GM23338 (cell line): ENCODE measurements at regions not wholly inside any gene's neighbourhood (a gene's known extent, or its start where the extent isn't known, plus 50 kb on each side); places are given as distances from the start of the nearest gene placed in this dataset.

ENCODE experiments used
- ATAC-seq: fragments of 200-7000 bp; cut with Tn5 transposase; 3 replicates; pipeline ENCODE4 v1.9.1; 2020
- DNase-seq: peaks from one replicate; pipeline ENCODE4 v3.0.0-alpha.2; 2015; ENCODE audit warnings: low spot score
- H2AFZ ChIP-seq: fragments of 200-600 bp; sonication (generic); 2 replicates; pipeline ENCODE4 v1.8.0; 2016; ENCODE audit warnings: antibody characterized with exemption, mild to moderate bottlenecking, moderate library complexity
- H3F3A ChIP-seq: fragments of 200-600 bp; sonication (generic); replicated peaks from 2 replicates; pipeline ENCODE4 v1.8.0; 2017; ENCODE audit warnings: antibody characterized with exemption, mixed run types, low read depth
- H3K27ac ChIP-seq: fragments of 200-600 bp; sonication (generic); 2 replicates; pipeline ENCODE4 v1.6.1; 2016; ENCODE audit warnings: low read depth
- H3K27me3 ChIP-seq: fragments of 200-600 bp; sonication (generic); 2 replicates; pipeline ENCODE4 v1.8.0; 2016; ENCODE audit warnings: mild to moderate bottlenecking, mixed run types, moderate library complexity; ENCODE audit not compliant: insufficient read depth
- H3K36me3 ChIP-seq: fragments of 200-600 bp; sonication (generic); 2 replicates; pipeline ENCODE4 v1.8.0; 2016; ENCODE audit warnings: mild to moderate bottlenecking; ENCODE audit not compliant: insufficient read depth
- H3K4me1 ChIP-seq: fragments of 200-600 bp; sonication (generic); 2 replicates; pipeline ENCODE4 v1.8.0; 2016; ENCODE audit warnings: mild to moderate bottlenecking, moderate library complexity; ENCODE audit not compliant: insufficient read depth
- H3K4me2 ChIP-seq: fragments of 200-600 bp; sonication (generic); 2 replicates; pipeline ENCODE4 v1.7.1; 2017; ENCODE audit warnings: mixed run types
- H3K4me3 ChIP-seq: fragments of 200-600 bp; sonication (generic); 2 replicates; pipeline ENCODE4 v1.6.1; 2016; ENCODE audit warnings: mixed run types
- H3K79me2 ChIP-seq: fragments of 200-600 bp; sonication (generic); replicated peaks from 2 replicates; pipeline ENCODE4 v1.8.0; 2017; ENCODE audit warnings: mild to moderate bottlenecking; ENCODE audit not compliant: insufficient read depth
- H3K9me2 ChIP-seq: fragments of 200-600 bp; sonication (generic); 2 replicates; pipeline ENCODE4 v1.8.0; 2017; ENCODE audit not compliant: insufficient read depth
- H4K20me1 ChIP-seq: fragments of 200-600 bp; sonication (generic); replicated peaks from 2 replicates; pipeline ENCODE4 v1.8.0; 2017; ENCODE audit warnings: mild to moderate bottlenecking; ENCODE audit not compliant: insufficient read depth
- H3K27ac Mint-ChIP-seq: 2 replicates; pipeline ENCODE4 v1.8.0; 2020; ENCODE audit warnings: inconsistent platforms, mild to moderate bottlenecking, moderate library complexity, mixed read lengths
- H3K27me3 Mint-ChIP-seq: 3 replicates; pipeline ENCODE4 v1.8.0; 2022; ENCODE audit warnings: low read depth, mild to moderate bottlenecking, moderate library complexity, mixed read lengths, inconsistent platforms; ENCODE audit not compliant: insufficient read depth, poor library complexity
- H3K36me3 Mint-ChIP-seq: 3 replicates; pipeline ENCODE4 v1.8.0; 2021; ENCODE audit warnings: low read depth, mild to moderate bottlenecking, inconsistent platforms, moderate library complexity, mixed read lengths
- H3K4me1 Mint-ChIP-seq: 3 replicates; pipeline ENCODE4 v1.8.0; 2020; ENCODE audit warnings: mild to moderate bottlenecking, inconsistent platforms, mixed read lengths
- H3K4me3 Mint-ChIP-seq: 3 replicates; pipeline ENCODE4 v1.8.0; 2021; ENCODE audit warnings: moderate library complexity, mild to moderate bottlenecking, inconsistent platforms, mixed read lengths
- H3K9me3 Mint-ChIP-seq: 3 replicates; pipeline ENCODE4 v1.8.0; 2020; ENCODE audit warnings: moderate library complexity, mild to moderate bottlenecking, inconsistent platforms, mixed read lengths
- CREB1 ChIP-seq: fragments of 250-450 bp; sonication (Bioruptor Pico); IDR thresholded peaks from 2 replicates; pipeline ENCODE4 v1.5.0; 2020; ENCODE audit warnings: low read depth, mild to moderate bottlenecking, moderate library complexity
- CTCF ChIP-seq, 2 experiments: fragments of 200-600 bp in 1 of 2; sonication (generic) in 1 of 2; conservative IDR thresholded peaks; 2 replicates each; pipeline versions ENCODE4 v1.5.1 to v1.6.1; 2016 to 2017; ENCODE audit warnings: antibody characterized with exemption in 2 of 2, low read depth in 2 of 2, mild to moderate bottlenecking in 2 of 2, moderate library complexity in 1 of 2
- ETS1 ChIP-seq: IDR thresholded peaks from 2 replicates; pipeline ENCODE4 v1.6.1; 2016; ENCODE audit warnings: antibody characterized with exemption
- EZH2phosphoT487 ChIP-seq: fragments of 200-600 bp; sonication (generic); IDR thresholded peaks from one replicate; pipeline ENCODE4 v1.8.1; 2018; ENCODE audit warnings: antibody characterized with exemption; ENCODE audit not compliant: unreplicated experiment
- JUNB ChIP-seq: IDR thresholded peaks from one replicate; pipeline ENCODE4 v1.6.1; 2016; ENCODE audit warnings: antibody characterized with exemption; ENCODE audit not compliant: unreplicated experiment
- NANOG ChIP-seq: IDR thresholded peaks from 2 replicates; pipeline ENCODE4 v1.6.1; 2016; ENCODE audit warnings: antibody characterized with exemption, borderline replicate concordance
- POLR2AphosphoS5 ChIP-seq: IDR thresholded peaks from 2 replicates; pipeline ENCODE4 v1.6.1; 2016; ENCODE audit warnings: antibody characterized with exemption, low read depth
- REST ChIP-seq: IDR thresholded peaks from one replicate; pipeline ENCODE4 v1.6.1; 2018; ENCODE audit warnings: antibody characterized with exemption; ENCODE audit not compliant: unreplicated experiment
- STAT1 ChIP-seq: IDR thresholded peaks from one replicate; pipeline ENCODE4 v1.6.1; 2016; ENCODE audit warnings: antibody characterized with exemption; ENCODE audit not compliant: unreplicated experiment
- ZNF114 ChIP-seq: fragments of 250-450 bp; sonication (Bioruptor Pico); IDR thresholded peaks from 2 replicates; pipeline ENCODE4 v1.5.0; 2020; ENCODE audit warnings: mild to moderate bottlenecking, moderate library complexity
- ZNF331 ChIP-seq: fragments of 250-450 bp; sonication (Bioruptor Pico); IDR thresholded peaks from 2 replicates; pipeline ENCODE4 v1.5.0; 2020; ENCODE audit warnings: low read depth, mild to moderate bottlenecking, moderate library complexity

GRCh38 chr12:74689071-74689655 is 151.5 kb downstream of the ATXN7L3B start:
- Histone ChIP-seq H3F3A (no peaks in the 10 kb centered on the region), H3K4me2 (no peak overlapping the region), H3K36me3 (no peaks in the 10 kb centered on the region), H4K20me1 (no peaks in the 10 kb centered on the region), H3K4me1 (no peaks in the 10 kb centered on the region), H3K27me3 (no peaks in the 10 kb centered on the region), H2AFZ (no peak overlapping the region), H3K79me2 (no peaks in the 10 kb centered on the region), H3K9me2 (no peaks in the 10 kb centered on the region), H3K4me3 (no peak overlapping the region), H3K27ac (no peak overlapping the region)
- TF ChIP-seq CTCF (conservative IDR thresholded peaks at IDR 0.05; ENCODE audit: low read depth in 2 of 2): peak; percentile 53 to 74
- TF ChIP-seq REST: no peak
- H3K36me3 Mint-ChIP-seq: peaks cover 11% of the 10 kb centered on the region; the same call in 2 of the 3 replicates
- H3K4me3 Mint-ChIP-seq: no peak overlapping the region
- H3K9me3 Mint-ChIP-seq: peaks cover 22% of the 10 kb centered on the region
- H3K27me3 Mint-ChIP-seq: no peaks in the 10 kb centered on the region
- no peak overlapping the region for H3K27ac Mint-ChIP-seq
- ATAC-seq (no peak), DNase-seq (peak; percentile 63)
- peaks cover 3% of the 10 kb centered on the region; the same call in 2 of the 3 replicates for H3K4me1 Mint-ChIP-seq

- Histone ChIP-seq H3K4me3 (no peak overlapping the region), H2AFZ (no peak overlapping the region), H3K36me3 (no peaks in the 10 kb centered on the region), H3K27me3 (no peaks in the 10 kb centered on the region), H4K20me1 (no peaks in the 10 kb centered on the region), H3K27ac (no peak overlapping the region), H3K9me2 (no peaks in the 10 kb centered on the region), H3K4me1 (no peaks in the 10 kb centered on the region), H3F3A (no peaks in the 10 kb centered on the region), H3K4me2 (no peak overlapping the region), H3K79me2 (no peaks in the 10 kb centered on the region)
- ATAC-seq: no peak
- H3K36me3 Mint-ChIP-seq: peaks cover 8% of the 10 kb centered on the region; the same call in 2 of the 3 replicates
- peaks cover 18% of the 10 kb centered on the region for H3K9me3 Mint-ChIP-seq
- H3K4me3 Mint-ChIP-seq: no peak overlapping the region
- no peak overlapping the region for H3K27ac Mint-ChIP-seq
- no peaks in the 10 kb centered on the region for H3K27me3 Mint-ChIP-seq
- peaks cover 3% of the 10 kb centered on the region; the same call in 2 of the 3 replicates for H3K4me1 Mint-ChIP-seq
- DNase-seq: no peak
- TF ChIP-seq JUNB: no peak
- no peak for TF ChIP-seq STAT1
- no peak for TF ChIP-seq ZNF331 (CRISPR knock-in tag)
- no peak for TF ChIP-seq NANOG
- TF ChIP-seq ETS1: no peak
- TF ChIP-seq EZH2phosphoT487: no peak
- TF ChIP-seq CREB1: no peak
- no peak for TF ChIP-seq ZNF114
- TF ChIP-seq POLR2AphosphoS5: no peak
These were observed 152.3 kb downstream of the ATXN7L3B start for GRCh38 chr12:74689929-74690328.
